ENCODE measurements at regions not wholly inside any gene's neighbourhood (a gene's known extent, or its start where the extent isn't known, plus 50 kb on each side); places are given as distances from the start of the nearest gene placed in this dataset.

DNA sequence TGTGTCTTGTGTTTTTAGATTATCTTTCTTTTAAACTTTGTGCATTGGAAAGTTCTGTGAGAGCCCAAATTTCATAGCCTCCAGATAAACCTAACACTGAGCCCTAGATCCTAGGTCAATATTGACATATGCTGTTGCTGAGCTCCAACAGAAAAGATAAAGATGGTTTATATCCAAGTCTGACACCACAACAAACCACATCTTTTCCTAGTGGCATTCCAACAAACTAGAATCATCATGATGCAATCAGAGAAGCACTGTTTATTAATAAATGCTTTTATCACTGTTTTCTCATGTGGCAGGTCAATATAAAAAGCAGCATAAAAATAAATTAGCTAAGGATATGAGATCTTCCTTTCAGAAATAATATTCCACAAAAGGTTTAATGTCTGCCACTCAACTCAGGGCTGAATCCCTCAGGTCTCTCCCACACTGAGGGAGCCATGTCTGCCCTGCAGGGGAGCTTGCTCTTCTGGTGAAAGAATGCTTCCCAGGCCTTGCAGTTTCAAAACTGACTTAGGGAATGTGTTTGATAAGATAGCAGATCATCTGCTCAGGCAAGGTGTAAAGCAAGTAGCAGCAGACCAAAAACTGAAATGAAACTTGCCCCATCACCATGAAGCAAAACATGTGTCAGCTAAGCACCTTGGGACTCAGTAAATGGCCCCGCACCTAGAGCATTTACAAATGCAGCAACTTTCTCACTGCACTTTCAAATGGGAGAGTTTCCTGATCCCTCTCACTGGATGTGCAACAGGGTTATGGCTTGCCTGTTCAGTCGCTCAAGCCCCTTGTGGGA lies 493.0 kb downstream of the AGTPBP1 start:
- no peak overlapping the region for H3K9ac ChIP-seq (ENCODE audit: low read length)
- TF ChIP-seq, protein P1, sequence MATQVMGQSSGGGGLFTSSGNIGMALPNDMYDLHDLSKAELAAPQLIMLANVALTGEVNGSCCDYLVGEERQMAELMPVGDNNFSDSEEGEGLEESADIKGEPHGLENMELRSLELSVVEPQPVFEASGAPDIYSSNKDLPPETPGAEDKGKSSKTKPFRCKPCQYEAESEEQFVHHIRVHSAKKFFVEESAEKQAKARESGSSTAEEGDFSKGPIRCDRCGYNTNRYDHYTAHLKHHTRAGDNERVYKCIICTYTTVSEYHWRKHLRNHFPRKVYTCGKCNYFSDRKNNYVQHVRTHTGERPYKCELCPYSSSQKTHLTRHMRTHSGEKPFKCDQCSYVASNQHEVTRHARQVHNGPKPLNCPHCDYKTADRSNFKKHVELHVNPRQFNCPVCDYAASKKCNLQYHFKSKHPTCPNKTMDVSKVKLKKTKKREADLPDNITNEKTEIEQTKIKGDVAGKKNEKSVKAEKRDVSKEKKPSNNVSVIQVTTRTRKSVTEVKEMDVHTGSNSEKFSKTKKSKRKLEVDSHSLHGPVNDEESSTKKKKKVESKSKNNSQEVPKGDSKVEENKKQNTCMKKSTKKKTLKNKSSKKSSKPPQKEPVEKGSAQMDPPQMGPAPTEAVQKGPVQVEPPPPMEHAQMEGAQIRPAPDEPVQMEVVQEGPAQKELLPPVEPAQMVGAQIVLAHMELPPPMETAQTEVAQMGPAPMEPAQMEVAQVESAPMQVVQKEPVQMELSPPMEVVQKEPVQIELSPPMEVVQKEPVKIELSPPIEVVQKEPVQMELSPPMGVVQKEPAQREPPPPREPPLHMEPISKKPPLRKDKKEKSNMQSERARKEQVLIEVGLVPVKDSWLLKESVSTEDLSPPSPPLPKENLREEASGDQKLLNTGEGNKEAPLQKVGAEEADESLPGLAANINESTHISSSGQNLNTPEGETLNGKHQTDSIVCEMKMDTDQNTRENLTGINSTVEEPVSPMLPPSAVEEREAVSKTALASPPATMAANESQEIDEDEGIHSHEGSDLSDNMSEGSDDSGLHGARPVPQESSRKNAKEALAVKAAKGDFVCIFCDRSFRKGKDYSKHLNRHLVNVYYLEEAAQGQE (IDR thresholded peaks at IDR 0.05; ENCODE audit: borderline replicate concordance): no peak
- TF ChIP-seq POLR2AphosphoS5 (IDR thresholded peaks at IDR 0.05) (no peak), EZH2 (IDR thresholded peaks at IDR 0.05; ENCODE audit: borderline replicate concordance, insufficient read depth, low read length, poor library complexity, severe bottlenecking) (no peak), EP300 (conservative IDR thresholded peaks at IDR 0.05; ENCODE audit: poor library complexity, severe bottlenecking) (no peak), TAF1 (IDR thresholded peaks at IDR 0.05; ENCODE audit: low read depth) (no peak), MXI1 (conservative IDR thresholded peaks at IDR 0.05; ENCODE audit: poor library complexity, severe bottlenecking) (no peak), RAD21 (conservative IDR thresholded peaks at IDR 0.05) (no peak), SMC3 (conservative IDR thresholded peaks at IDR 0.05; ENCODE audit: poor library complexity) (no peak)
- TF ChIP-seq, protein P2, sequence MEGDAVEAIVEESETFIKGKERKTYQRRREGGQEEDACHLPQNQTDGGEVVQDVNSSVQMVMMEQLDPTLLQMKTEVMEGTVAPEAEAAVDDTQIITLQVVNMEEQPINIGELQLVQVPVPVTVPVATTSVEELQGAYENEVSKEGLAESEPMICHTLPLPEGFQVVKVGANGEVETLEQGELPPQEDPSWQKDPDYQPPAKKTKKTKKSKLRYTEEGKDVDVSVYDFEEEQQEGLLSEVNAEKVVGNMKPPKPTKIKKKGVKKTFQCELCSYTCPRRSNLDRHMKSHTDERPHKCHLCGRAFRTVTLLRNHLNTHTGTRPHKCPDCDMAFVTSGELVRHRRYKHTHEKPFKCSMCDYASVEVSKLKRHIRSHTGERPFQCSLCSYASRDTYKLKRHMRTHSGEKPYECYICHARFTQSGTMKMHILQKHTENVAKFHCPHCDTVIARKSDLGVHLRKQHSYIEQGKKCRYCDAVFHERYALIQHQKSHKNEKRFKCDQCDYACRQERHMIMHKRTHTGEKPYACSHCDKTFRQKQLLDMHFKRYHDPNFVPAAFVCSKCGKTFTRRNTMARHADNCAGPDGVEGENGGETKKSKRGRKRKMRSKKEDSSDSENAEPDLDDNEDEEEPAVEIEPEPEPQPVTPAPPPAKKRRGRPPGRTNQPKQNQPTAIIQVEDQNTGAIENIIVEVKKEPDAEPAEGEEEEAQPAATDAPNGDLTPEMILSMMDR (IDR thresholded peaks at IDR 0.05; ENCODE audit: poor library complexity, severe bottlenecking): no peak
- H3K27me3 ChIP-seq (ENCODE audit: insufficient read depth, low read depth, low read length): no peaks in the 10 kb centered on the region
- no peak overlapping the region for H3K4me3 ChIP-seq (ENCODE audit: low read length)
- no peaks in the 10 kb centered on the region for H3K9me3 ChIP-seq (ENCODE audit: low read length)
- H3K79me2 ChIP-seq (replicated peaks; ENCODE audit: insufficient read depth, low read length): no peaks in the 10 kb centered on the region
- no peak overlapping the region for H3K4me2 ChIP-seq (ENCODE audit: low read length)
- H3F3A ChIP-seq (ENCODE audit: insufficient read depth, low read length, poor library complexity, severe bottlenecking): no peaks in the 10 kb centered on the region
- H4K20me1 ChIP-seq (ENCODE audit: insufficient read depth): no peaks in the 10 kb centered on the region
- H3K27ac ChIP-seq (ENCODE audit: low read length): no peak overlapping the region
- no peaks in the 10 kb centered on the region for H3K9me2 ChIP-seq (ENCODE audit: insufficient read depth, low read length)
- H3K36me3 ChIP-seq (ENCODE audit: insufficient read depth, low read length): no peaks in the 10 kb centered on the region
- no peak overlapping the region for H2AFZ ChIP-seq (ENCODE audit: low read depth, low read length)

DNA sequence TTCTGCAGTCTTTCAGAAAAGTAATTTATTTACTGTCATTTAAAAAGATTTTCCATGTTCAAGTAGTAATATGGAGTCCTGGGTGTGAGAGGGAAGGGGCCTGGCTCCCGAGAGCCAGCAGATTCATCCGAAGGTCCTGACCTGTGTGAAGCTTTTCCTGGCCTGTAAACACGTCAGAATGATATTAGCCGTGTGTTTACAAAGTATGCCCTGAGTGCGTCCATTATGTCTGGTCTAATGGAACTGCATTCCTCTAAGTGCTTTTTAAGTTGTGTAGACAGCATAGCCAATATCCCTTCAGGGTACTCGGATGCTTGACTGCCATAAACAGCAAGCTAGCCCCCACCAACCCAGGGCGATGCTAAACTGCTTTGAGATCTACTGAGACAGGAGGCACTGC lies 495.2 kb downstream of the AGTPBP1 start:
- H3K27me3 ChIP-seq (ENCODE audit: insufficient read depth, low read depth, low read length): no peaks in the 10 kb centered on the region
- H3K79me2 ChIP-seq (replicated peaks; ENCODE audit: insufficient read depth, low read length): no peaks in the 10 kb centered on the region
- H3K9ac ChIP-seq (ENCODE audit: low read length): no peak overlapping the region
- TF ChIP-seq EP300 (conservative IDR thresholded peaks at IDR 0.05; ENCODE audit: poor library complexity, severe bottlenecking) (peak; percentile 62), POLR2AphosphoS5 (IDR thresholded peaks at IDR 0.05) (peak; percentile 86), TAF1 (IDR thresholded peaks at IDR 0.05; ENCODE audit: low read depth) (no peak), MXI1 (conservative IDR thresholded peaks at IDR 0.05; ENCODE audit: poor library complexity, severe bottlenecking) (no peak)
- TF ChIP-seq, protein P1 (IDR thresholded peaks at IDR 0.05; ENCODE audit: borderline replicate concordance): peak; percentile 75
- no peak overlapping the region for H3K4me2 ChIP-seq (ENCODE audit: low read length)
- no peak overlapping the region for H2AFZ ChIP-seq (ENCODE audit: low read depth, low read length)
- no peaks in the 10 kb centered on the region for H3F3A ChIP-seq (ENCODE audit: insufficient read depth, low read length, poor library complexity, severe bottlenecking)
- H3K27ac ChIP-seq (ENCODE audit: low read length): peak overlapping the region; percentile 57
- H3K9me2 ChIP-seq (ENCODE audit: insufficient read depth, low read length): no peaks in the 10 kb centered on the region
- H3K4me3 ChIP-seq (ENCODE audit: low read length): no peak overlapping the region
- H4K20me1 ChIP-seq (ENCODE audit: insufficient read depth): no peaks in the 10 kb centered on the region
- no peaks in the 10 kb centered on the region for H3K36me3 ChIP-seq (ENCODE audit: insufficient read depth, low read length)
- H3K9me3 ChIP-seq (ENCODE audit: low read length): no peaks in the 10 kb centered on the region
